ELR (cell line): ENCODE measurements at regions not wholly inside any gene's neighbourhood (a gene's known extent, or its start where the extent isn't known, plus 50 kb on each side); places are given as distances from the start of the nearest gene placed in this dataset.
"Not testable (repeated sequence)": the region's sequence is repeated elsewhere in the genome, so short reads cannot be mapped to it uniquely, and the experiment has no call there.

Experiments
- DNase-seq: peaks from one replicate; pipeline ENCODE4 v3.0.0-alpha.2; 2015; ENCODE audit warnings: low read depth

- no peak for DNase-seq
These were observed 412.1 kb upstream of the TECRL start for GRCh38 chr4:64821219-64821976.

GRCh38 chr4:64814616-64815015 is 405.4 kb upstream of the TECRL start:
- DNase-seq: no peak

DNA sequence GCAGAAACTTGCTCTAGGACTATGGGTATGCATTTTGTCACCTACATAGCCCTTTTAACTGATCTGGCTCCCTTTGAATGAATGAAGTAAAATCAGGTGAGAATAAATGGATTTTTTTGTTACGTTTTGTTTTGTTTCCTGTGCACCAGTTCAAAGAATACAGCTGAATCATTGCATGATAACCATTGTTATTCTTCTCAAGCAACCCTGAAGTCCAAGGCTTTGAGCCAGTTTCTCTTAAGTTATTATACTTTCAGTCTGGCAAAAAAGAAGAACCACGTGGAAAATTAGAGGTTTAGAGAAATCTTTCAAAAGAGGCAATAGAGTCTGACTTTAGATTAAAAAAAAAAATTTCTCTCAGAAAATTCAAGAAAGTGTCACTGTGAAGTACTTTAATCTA is 398.6 kb upstream of the TECRL start:
- DNase-seq: no peak

GRCh38 chr4:64799751-64800150 is 390.5 kb upstream of the TECRL start:
- DNase-seq: no peak

DNA sequence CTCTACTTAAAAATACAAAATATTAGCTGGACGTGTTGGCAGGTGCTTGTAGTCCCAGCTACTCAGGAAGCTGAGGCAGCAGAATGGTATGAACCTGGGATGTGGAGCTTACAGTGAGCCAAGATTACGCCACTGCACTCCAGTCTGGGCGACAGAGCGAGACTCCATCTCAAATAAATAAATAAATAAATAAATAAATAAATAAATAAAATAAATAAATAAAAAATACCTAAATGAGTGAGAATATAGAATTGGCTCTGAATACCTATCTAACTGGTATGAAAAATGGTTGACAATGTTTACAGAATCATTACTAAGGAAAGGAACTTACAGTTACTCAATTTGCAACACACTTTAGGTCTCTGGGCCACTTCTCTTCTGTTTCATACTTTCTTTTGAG is 389.6 kb upstream of the TECRL start:
- not testable (repeated sequence) for DNase-seq

DNA sequence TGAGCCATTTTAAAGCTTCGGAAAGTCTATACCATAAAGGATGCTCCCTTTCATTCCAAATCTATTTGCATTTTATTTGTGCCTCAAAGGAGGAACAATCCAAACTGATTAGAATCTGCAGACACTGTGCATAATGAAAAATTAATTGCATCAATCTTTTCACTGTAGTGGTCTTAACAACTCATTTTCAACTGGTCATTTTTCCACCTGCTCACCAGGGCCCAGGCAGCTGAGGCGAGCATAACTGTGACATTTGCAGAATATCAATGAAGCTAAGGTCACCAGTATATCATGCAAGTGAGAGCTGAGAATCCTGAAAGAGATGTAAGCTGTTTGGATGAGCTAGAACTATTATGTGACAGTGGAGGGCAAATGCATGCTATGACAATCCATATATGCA is 387.3 kb upstream of the TECRL start:
- no peak for DNase-seq

DNA sequence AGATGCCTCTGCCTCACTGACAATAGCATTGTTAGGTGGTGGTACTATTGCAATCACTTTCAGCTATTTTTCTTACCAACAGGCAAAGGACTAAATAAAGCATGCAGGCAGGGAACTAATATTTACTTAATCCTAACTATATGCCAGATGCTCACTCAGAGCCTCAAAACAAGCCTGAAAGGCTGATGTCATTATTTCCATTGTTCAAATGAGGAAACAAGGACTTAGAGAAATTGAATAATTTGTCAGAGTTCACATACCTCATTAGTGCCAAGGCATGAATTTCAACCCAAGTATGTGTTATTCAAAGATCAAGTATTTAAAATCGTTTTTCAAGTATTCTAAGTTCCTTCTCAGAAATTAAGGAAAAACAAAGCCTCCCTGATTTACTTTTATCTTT is 374.9 kb upstream of the TECRL start:
- peak; percentile 19 for DNase-seq

DNA sequence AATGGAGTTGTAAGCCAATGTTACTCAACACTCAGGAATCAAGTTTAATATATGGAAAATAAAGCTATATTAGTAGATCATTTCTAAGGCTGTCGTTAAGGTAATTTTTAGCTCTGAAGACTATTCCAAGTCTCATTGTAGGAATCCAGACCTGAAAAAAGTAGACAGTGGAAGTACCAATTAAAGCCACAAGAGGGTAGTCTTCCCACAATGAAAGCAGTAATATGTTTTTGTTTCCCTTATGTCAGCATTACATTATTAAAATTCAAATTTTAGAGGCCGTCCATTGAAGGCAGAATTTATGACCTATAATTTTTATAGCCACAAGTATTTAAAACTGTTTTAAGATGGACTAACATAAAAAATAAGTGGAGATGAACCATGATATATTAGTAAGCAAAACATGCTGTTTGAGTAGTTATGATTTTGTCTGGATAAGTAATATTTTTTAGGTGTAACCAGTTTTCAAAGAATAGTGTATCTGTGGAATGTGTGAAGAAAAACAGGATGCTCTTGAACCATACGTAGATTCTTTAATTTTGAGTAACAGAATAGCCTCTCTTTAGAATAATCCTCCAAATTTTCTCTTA is 372.6 kb upstream of the TECRL start:
- peak; percentile 54 for DNase-seq

- no peak for DNase-seq
These were observed 371.4 kb upstream of the TECRL start for GRCh38 chr4:64780664-64781063.

DNA sequence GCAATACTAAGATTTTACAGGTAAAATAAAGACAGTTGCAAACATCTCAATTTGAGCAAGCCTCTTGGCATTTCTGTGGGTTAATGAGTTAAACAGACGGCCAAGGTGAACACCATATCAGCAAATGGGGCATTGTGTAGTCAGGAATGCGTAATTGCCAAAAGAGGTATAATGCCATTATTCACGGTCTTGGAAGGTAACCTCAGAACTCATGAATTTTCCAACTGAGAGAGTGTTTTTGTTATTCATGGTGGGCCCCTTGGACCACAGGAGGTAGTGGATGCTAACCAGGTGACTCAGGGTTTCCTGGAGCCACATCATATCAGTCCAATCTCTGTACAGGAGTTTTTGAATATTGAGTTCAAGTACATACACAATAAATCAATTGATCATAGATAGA is 368.0 kb upstream of the TECRL start:
- DNase-seq: peak; percentile 15

GRCh38 chr4:64776820-64777219 is 367.6 kb upstream of the TECRL start:
- DNase-seq: no peak

GRCh38 chr4:64774626-64775025 is 365.4 kb upstream of the TECRL start:
- peak; percentile 64 for DNase-seq

- DNase-seq: peak; percentile 6
These were observed 361.9 kb upstream of the TECRL start for GRCh38 chr4:64771149-64771548.

- no peak for DNase-seq
These were observed 358.3 kb upstream of the TECRL start for GRCh38 chr4:64767547-64767946.

GRCh38 chr4:64766565-64766964 is 357.3 kb upstream of the TECRL start:
- DNase-seq: no peak

GRCh38 chr4:64756016-64756415 is 346.8 kb upstream of the TECRL start:
- DNase-seq: peak; percentile 52

- DNase-seq: no peak
These were observed 338.9 kb upstream of the TECRL start for GRCh38 chr4:64747919-64748715.

GRCh38 chr4:64738240-64738639 is 329.0 kb upstream of the TECRL start:
- DNase-seq: peak; percentile 1

GRCh38 chr4:64737854-64738138 is 328.5 kb upstream of the TECRL start:
- DNase-seq: not testable (repeated sequence)

GRCh38 chr4:64737026-64737853 is 328.0 kb upstream of the TECRL start:
- no peak for DNase-seq

DNA sequence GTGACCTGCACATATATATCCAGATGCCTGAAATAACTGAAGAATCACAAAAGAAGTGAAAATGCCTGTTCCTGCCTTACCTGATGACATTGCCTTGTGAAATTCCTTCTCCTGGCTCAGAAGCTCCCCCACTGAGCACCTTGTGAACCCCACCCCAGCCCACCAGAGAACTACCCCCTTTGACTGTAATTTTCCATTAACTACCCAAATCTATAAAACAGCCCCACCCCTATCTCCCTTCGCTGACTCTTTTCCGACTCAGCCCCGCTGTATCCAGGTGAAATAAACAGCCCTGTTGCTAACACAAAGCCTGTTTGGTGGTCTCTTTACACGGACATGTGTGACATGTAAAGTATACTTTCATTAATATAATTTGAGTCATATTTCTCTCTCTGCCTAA is 320.3 kb upstream of the TECRL start:
- DNase-seq: no peak

DNA sequence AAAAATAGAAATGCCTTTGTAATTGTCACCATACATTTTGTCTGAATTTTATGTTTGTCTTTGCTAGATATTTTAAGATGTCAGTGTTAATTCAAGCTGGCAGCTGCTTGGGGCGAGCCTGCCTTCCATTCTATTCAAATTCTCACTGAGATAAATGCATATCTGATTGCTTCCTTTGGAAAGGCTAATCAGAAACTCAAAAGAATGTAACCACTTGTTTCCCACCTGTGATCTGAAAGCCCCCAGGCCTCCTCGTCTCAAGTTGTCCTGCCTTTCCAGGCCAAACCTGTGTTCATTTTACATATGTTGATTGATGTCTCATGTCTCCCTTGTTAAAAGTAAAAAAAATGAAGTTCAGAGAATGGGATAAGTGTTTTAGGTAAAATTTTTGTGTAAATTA is 318.7 kb upstream of the TECRL start:
- no peak for DNase-seq
